Pancreas (tissue), 10 donors: ENCODE measurements at regions not wholly inside any gene's neighbourhood (a gene's known extent, or its start where the extent isn't known, plus 50 kb on each side); places are given as distances from the start of the nearest gene placed in this dataset.

ENCODE experiments used
- ATAC-seq, 4 donors: fragments of 200-7000 bp; cut with Tn5 transposase; one replicate each; pipeline versions ENCODE4 v1.8.0 to v1.9.1; 2020; ENCODE audit warnings: mild to moderate bottlenecking in 4 of 4, moderate library complexity in 4 of 4
- DNase-seq, 6 donors: peaks; one replicate each; pipeline ENCODE4 v3.0.0-alpha.2; 2020
- FAIRE-seq: peaks from 2 replicates; lab custom pipeline; 2012; peaks lifted over from hg19 to GRCh38; lab: Jason Lieb, UNC
- H3K27ac ChIP-seq, 4 donors: fragments of 200-600 bp; sonication (generic); 1 replicate in 3 of 4; 2 replicates in 1 of 4; pipeline versions ENCODE4 v1.5.0 to v1.8.0; 2020
- H3K27me3 ChIP-seq, 4 donors: fragments of 200-600 bp; one replicate each; pipeline ENCODE4 v1.8.0; 2021
- H3K36me3 ChIP-seq, 3 donors: fragments of 200-600 bp; sonication (generic) in 1 of 3; one replicate each; pipeline versions ENCODE4 v1.5.0 to v1.8.0; 2020 to 2021
- H3K4me1 ChIP-seq, 3 donors: fragments of 200-600 bp; one replicate each; pipeline ENCODE4 v1.8.0; 2021
- H3K4me3 ChIP-seq, 4 donors: fragments of 200-600 bp; sonication (generic) in 2 of 4; one replicate each; pipeline versions ENCODE4 v1.5.0 to v1.8.0; 2020 to 2021
- H3K9me3 ChIP-seq, 4 donors: fragments of 200-600 bp; one replicate each; pipeline ENCODE4 v1.8.0; 2021
- WGBS, 2 donors: extraction: QIAGEN DNeasy Blood & Tissue Kit; methylation state at CpG; one replicate each; pipeline ENCODE4 v1.1.7; 2013; 5-methylcytosine and 5-hydroxymethylcytosine counted together
- intact Hi-C, 3 donors: fragments of 100-400 bp; cut with DNase I; formaldehyde crosslinking; loops; one replicate each; pipeline versions ENCODE4 v1.11.1 to v1.14.2; 2022
- TF ChIP-seq, protein P1 (sequence below), 4 donors: fragments of 200-600 bp; sonication (generic) in 3 of 4; IDR thresholded peaks; one replicate each; pipeline versions ENCODE4 v1.5.0 to v1.8.0; 2021; ENCODE audit warnings: antibody characterized with exemption in 4 of 4
- donor health status: healthy with polysubstance abuse.
- donor health status: DM: no; HTN: no; CAD: no; lungs with moderate emphysema.
- donor health status: DM: no; HTN: no; CAD: no.
- donor health status: control.
- donor health status: control.
- donor health status: Bipolar disorder and iron deficiency.
- donor health status: DM: yes; HTN: yes; CAD: no.
- donor health status: DM: no; HTN: no; CAD: no.
- donor health status: DM: no; HTN: no; CAD: no.
- donor health status: DM: yes; HTN: yes; CAD: no.

DNA sequence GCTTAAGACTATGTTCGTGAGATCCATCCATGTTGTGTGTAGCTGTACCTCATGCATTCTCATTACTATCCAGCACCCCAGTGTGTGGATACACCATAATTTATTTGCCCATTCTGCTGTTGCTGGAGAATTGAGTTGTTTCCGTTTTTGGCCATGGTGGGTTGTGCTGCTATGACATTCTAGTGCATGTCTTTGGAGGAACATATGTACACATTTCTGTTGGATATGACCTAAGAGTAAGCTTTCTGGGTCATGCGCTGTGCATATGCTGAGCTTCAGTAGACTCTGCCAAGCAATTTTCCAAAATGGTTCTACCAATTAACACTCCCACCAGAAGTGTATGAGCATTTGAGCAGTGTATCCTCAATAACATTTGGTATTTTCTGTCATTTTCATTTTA, 316.6 kb downstream of the MIAT start:
- Histone ChIP-seq H3K27ac (no peak overlapping the region), H3K27me3 (no peaks in the 10 kb centered on the region), H3K9me3 (no peaks in the 10 kb centered on the region), H3K36me3 (no peaks in the 10 kb centered on the region), H3K4me3 (no peak overlapping the region), H3K4me1 (no peaks in the 10 kb centered on the region)
- 79 to 80% methylated on average over 3 of the region's 3 CpGs for WGBS, 2 donors
- TF ChIP-seq, protein P1, sequence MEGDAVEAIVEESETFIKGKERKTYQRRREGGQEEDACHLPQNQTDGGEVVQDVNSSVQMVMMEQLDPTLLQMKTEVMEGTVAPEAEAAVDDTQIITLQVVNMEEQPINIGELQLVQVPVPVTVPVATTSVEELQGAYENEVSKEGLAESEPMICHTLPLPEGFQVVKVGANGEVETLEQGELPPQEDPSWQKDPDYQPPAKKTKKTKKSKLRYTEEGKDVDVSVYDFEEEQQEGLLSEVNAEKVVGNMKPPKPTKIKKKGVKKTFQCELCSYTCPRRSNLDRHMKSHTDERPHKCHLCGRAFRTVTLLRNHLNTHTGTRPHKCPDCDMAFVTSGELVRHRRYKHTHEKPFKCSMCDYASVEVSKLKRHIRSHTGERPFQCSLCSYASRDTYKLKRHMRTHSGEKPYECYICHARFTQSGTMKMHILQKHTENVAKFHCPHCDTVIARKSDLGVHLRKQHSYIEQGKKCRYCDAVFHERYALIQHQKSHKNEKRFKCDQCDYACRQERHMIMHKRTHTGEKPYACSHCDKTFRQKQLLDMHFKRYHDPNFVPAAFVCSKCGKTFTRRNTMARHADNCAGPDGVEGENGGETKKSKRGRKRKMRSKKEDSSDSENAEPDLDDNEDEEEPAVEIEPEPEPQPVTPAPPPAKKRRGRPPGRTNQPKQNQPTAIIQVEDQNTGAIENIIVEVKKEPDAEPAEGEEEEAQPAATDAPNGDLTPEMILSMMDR (IDR thresholded peaks at IDR 0.05) = no peak
- FAIRE-seq (no peak), ATAC-seq (no peak), DNase-seq (no peak)
- intact Hi-C loops = no loop called here

DNA sequence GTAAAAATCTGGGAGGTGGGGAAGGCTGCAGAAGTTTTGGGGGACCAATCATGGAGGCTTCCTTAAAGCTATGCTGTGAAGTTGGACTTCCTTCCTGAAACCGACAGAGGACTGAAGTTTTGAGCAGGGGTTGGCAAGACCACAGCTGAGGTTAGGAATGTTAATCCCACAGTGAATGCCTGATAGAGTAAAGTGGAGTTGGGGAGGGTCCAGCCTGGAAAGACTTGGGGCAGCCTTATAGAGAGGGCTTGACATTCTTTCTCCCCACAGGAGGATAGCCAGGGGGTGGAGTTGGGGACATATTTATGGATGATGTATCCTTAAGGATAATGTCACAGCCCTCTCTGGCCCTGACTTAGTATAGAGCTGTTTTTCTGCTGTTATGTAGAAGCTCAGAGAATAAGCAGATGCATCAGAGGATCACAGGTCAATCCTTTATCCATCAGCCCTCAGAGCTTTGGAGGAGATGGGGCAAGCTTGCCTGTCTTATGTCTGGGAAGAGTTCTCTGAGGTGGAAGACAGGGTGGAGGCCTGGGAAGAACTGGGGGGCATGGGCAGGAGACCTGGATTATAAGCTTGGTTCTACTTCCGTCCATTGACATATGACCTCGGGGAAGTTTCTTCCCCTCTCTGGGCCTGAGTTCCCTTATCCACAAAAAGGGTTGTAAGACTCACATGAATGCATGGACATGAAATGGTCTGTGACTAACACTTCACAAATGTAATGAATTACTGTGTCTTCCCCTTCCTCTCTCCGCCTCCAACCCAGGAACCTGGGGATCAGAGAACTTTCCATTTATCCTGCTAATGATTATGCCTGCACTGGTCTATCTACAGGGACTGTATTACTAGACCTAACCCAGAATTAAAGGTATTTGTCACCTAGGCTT, 317.8 kb downstream of the MIAT start:
- intact Hi-C loops = no loop called here
- 71% methylated on average over 4 of the region's 4 CpGs for WGBS, 2 donors

DNA sequence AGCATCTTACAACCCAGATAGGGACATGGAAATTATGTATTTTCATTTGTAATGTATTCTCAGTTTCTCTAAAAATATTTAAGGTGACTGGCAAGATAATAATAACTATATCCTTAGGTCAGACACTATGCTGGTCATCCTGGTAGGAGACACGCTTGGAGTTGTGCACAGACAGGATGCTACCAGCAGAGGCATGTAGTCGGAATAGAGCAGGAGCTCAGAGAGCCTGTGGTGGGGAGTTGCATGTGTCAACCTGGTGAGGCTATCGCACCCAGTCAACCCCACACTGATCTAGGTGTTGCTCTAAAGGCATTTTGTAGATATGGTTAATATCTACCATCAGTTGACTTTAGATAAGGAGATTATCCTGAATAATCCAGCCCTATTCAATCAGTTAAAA, 318.5 kb downstream of the MIAT start:
- no peak for ATAC-seq
- Histone ChIP-seq H3K36me3 (no peaks in the 10 kb centered on the region), H3K9me3 (no peaks in the 10 kb centered on the region), H3K4me1 (no peaks in the 10 kb centered on the region), H3K27me3 (no peaks in the 10 kb centered on the region), H3K4me3 (no peak overlapping the region), H3K27ac (no peak overlapping the region)
- no peak for FAIRE-seq
- DNase-seq = no peak
- TF ChIP-seq, protein P1 (IDR thresholded peaks at IDR 0.05) = no peak
- WGBS, 2 donors = 71 to 72% methylated on average over 3 of the region's 3 CpGs
- intact Hi-C loops = no loop called here

More for the DNA sequence above, 317.8 kb downstream of the MIAT start:
- DNase-seq = no peak
- TF ChIP-seq, protein P1 (IDR thresholded peaks at IDR 0.05) = no peak
- no peak for ATAC-seq
- H3K27me3 ChIP-seq = no peaks in the 10 kb centered on the region
- H3K4me1 ChIP-seq = no peaks in the 10 kb centered on the region
- no peaks in the 10 kb centered on the region for H3K9me3 ChIP-seq
- no peak overlapping the region for H3K4me3 ChIP-seq
- no peak for FAIRE-seq
- no peaks in the 10 kb centered on the region for H3K36me3 ChIP-seq
- no peak overlapping the region for H3K27ac ChIP-seq

DNA sequence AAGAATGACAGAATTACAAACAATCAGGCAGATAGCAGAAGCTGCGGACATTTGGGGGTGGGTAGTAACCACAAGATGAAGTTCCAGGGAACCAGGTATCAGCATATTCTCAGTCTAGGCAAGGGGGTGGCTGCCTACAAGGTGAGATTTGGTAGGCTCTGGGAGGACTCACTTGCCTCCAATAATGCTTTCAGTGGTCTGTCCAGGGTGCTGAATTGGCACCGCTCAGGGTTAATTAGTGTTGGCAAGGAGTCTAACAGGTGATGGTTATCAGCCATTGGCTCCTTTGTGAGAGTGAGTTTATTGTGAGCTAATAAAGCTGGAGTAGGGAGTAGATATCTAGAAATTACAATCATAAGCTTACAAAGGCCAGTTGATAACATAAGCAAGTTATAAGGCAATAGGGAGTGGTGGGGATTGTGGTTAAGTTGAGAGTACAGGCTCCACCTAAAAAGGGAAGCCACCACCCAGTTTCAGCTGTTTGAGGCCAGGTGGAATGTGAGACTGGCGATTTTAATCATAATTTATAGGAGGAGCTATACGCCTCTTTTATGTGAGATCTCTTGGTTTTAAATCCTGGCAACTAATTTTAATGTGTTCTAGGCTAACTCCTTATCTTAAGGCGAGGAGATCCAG, 320.5 kb downstream of the MIAT start:
- no peak for ATAC-seq
- H3K36me3 ChIP-seq = no peaks in the 10 kb centered on the region
- H3K4me3 ChIP-seq = no peak overlapping the region
- TF ChIP-seq, protein P1 (IDR thresholded peaks at IDR 0.05) = no peak
- H3K27me3 ChIP-seq = no peaks in the 10 kb centered on the region
- DNase-seq = no peak
- H3K4me1 ChIP-seq = no peaks in the 10 kb centered on the region
- no peak overlapping the region for H3K27ac ChIP-seq
- 70 to 72% methylated on average over 5 of the region's 5 CpGs for WGBS, 2 donors
- no peaks in the 10 kb centered on the region for H3K9me3 ChIP-seq
- FAIRE-seq = no peak
- intact Hi-C loops = no loop called here

GRCh38 chr22:26979294-26979693, 321.9 kb downstream of the MIAT start:
- FAIRE-seq (no peak), DNase-seq (no peak)

More at GRCh38 chr22:26979294-26979693, 321.9 kb downstream of the MIAT start:
- 45 to 53% methylated on average over 6 of the region's 6 CpGs for WGBS, 2 donors
- TF ChIP-seq, protein P1 (IDR thresholded peaks at IDR 0.05) = no peak
- H3K27ac ChIP-seq = no peak overlapping the region
- H3K4me3 ChIP-seq = no peak overlapping the region
- no peaks in the 10 kb centered on the region for H3K27me3 ChIP-seq
- no peaks in the 10 kb centered on the region for H3K4me1 ChIP-seq
- intact Hi-C loops = no loop called here
- no peaks in the 10 kb centered on the region for H3K9me3 ChIP-seq
- ATAC-seq = no peak
- no peaks in the 10 kb centered on the region for H3K36me3 ChIP-seq
